NCI-H2171 treated with DMSO at 0.1 percent for 48 hours (cell line): ENCODE measurements at regions not wholly inside any gene's neighbourhood (a gene's known extent, or its start where the extent isn't known, plus 50 kb on each side); places are given as distances from the start of the nearest gene placed in this dataset.

Experiments
- DNase-seq: peaks from one replicate; lab custom pipeline; 2025; lab: John Stamatoyannopoulos, UW

DNA sequence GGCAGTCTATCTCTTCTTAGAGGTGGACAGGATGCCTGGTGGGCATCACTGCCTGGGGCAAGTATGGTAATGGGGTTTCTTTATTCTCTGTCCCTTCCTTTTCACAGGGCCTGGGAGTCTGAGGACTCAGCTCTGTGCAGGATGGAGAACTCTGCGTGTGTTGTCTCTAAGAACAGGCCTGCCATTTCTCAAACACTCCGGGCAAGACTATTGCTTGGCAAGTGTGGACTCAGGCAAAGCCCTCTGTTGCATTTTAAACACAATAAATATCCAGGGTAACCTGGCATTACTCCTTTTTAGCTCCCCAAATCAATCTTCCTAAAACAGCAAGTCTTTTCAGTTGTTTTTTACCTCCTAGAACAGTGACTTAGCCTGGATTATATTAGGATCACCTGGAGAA lies 185.1 kb upstream of the ROPN1 start:
- DNase-seq: no peak

DNA sequence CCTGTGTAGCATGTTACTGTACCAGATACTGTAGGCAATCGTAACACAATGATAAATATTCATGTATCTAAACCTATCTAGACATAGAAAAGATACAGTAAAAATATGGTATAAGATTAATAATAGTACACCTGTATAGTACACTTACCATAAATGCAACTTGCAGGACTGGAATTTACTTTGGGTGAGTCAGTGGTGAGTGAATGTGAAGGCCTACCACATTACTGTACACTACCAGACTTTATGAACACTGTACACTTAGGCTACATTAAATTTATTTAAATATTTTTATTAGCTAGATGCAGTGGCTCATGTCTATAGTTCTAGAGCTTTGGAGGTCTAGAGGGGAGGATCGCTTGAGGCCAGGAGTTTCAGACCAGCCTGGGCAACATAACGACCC lies 186.6 kb upstream of the ROPN1 start:
- no peak for DNase-seq

DNA sequence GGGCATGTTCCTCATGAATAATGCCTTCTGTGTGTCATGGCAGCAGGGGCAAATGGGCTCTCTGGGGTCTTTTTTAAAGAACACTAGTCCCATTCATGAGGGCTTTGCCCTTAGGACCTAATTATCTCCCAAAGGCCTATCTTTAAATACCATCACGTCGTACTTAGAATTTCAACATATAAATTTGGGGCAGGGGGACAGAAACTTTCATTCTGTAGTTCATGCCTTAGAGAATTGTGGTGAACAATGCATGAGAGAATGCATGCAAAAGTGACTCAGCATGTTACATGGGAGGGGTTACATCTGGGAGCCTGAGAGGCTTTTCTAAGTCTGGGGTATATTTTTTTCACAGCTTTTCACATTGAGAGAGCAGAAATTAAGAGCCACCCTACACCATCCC lies 208.5 kb upstream of the ROPN1 start:
- DNase-seq: no peak

DNA sequence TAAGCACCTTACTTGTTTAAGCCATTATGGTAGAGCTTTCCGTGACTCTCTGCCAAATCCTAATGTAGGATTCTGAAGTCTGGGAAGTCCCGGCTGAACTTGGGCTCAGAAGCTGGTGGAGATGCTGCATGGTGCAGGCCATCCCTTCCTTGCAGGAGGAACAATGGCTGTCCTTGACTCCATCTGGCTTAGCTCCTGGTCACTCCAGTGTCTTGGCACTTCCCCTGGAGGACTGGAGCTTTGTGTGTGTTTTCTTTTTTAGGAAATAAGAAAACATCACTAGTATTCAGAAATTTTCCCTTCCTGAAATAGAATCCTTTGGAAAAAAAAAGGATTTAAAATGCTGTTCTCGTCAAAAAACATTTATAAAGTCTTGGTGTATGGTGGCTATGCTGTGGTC lies 209.3 kb upstream of the ROPN1 start:
- DNase-seq: no peak

DNA sequence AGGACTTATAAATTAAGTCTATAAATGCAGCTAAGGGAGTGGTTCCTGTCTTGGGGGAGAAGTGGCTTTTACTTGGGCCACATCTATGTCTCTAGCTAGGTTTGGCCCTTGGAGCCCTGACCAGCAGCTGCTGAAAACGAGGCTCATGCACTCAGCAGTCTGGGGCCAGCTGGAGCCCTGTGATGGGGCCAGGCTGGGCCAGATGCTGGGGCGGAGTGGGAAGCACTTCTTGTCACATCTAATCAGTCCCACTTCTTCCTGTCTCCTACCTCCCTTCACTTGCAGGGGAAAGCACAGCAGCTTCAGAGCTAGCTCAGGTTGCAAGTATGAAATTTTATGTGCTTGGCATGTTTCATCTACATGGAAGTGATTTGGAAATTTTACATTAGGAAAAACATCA lies 209.9 kb upstream of the ROPN1 start:
- peak; percentile 85 for DNase-seq

DNA sequence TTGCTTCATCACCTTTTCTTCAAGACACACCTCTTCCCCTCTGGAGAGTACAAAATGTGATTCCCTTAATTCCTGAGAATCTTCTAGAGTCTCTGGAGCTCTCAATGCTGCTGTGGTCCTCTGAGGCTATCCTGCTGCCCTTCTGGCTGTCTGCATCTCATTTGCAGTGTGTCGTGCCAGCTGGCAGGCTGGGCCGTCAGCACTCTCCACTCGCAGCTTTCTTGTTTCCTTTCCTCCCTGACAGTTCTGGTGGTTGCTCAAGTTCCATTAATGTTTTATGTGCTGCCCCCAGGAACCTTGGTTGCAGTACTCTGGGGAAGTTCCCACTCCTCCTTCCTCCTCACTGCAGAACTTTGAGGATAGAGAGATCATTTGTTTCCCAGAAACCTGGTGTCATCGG lies 210.8 kb upstream of the ROPN1 start:
- DNase-seq: peak; percentile 20

DNA sequence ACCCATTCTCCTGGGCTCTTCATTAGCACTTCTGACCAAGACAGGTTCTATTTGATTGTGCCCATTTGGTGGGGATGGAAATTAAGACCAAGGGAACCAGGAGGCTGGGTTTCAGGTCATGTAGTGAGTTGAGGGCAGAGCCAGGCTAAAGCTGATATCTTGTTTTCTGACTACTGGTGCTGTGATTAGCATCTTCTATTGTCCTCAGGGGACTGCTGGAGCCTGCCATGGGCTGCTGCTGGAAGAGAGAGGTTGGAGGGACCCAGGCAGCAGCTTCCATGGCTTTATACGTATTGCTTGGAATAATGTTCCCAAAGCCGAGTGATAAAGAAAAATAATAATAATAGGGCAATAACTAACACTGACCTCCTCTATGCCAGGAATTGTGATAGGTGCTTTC lies 211.4 kb upstream of the ROPN1 start:
- DNase-seq: peak; percentile 14

DNA sequence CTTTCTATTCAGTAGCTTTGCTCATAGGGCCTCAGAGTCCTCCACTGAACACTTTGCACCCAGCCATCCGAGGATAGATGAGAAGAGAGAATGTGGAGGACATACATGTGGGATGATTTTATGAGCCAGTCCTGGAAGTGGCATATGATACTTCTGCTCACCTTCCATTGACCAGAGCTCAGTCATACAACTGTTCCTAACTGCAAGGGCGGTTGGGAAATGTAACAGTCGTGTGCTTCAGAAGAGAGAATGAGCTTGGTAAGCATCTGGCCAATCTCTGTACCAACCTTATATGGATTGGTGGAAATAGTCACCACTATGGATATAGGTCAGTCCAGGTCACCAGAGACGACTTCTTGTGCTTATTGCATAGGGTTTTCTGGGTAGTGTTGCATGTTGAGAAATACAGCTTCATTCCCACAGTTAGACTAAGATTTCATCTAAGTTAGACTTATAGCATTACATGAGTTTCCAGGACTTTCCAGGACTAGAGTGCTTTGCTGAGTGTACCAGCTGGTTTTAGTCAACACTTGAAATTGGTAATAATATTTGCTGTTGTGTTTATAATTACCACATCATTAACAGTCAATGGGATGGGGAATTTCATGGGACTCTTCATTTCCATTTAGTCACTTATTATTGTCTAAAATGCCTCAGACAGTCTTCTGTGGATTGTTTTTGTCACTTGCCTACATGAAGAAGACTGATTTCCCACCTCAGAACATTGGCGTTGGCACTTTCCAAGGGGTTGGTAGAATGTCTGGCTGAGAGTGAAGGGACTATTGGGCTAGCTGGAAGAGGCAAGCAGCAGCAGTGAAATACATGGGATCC lies 214.5 kb upstream of the ROPN1 start:
- DNase-seq: no peak

DNA sequence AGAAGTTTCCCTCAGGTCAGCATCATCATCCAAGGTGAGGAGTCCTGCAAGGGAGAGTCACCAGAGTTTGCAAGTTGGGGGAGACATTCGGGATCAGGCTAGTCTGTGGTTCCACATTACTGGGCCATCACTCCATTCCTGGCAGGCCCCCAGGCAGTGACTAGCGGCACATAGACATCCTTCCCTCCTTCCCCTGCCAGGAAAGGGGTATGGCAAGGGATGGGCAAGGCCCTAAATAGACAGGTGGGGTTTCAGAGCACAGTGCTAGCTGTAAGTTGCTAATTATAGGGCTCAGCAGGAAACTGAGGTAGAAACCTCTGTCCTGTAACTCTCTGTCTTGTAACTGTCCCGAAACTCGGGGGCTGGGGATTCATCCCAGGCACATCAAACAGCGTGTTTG lies 215.2 kb upstream of the ROPN1 start:
- no peak for DNase-seq

DNA sequence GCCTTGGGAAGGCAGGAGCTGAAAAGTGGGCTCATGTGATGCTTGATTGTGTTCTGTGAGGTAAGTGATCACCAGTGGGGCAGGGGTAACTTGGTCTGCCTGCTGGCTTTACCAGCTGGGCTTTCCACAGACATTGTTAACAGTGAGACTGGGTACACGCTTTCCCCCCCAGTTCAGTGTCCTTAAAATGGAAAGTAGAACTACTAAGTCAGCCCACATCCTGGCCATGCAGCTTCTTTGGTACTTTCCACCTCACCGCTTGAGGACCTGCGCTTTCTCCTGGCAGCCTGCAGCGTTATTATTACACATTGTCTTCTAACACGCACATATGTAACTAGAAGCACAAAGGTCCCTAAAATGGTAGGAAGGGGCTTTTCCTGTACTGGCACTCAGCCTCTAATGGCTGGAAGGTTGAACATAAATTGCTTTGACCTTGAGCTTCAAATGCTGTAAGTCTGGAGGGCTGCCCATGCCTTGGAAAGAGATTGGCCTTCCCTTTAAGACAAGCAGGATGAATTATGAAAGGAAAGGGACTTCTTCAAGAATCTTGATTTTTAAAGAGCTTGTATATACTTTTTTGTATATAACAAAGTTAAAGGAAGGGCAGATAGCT lies 216.1 kb upstream of the ROPN1 start:
- DNase-seq: no peak

DNA sequence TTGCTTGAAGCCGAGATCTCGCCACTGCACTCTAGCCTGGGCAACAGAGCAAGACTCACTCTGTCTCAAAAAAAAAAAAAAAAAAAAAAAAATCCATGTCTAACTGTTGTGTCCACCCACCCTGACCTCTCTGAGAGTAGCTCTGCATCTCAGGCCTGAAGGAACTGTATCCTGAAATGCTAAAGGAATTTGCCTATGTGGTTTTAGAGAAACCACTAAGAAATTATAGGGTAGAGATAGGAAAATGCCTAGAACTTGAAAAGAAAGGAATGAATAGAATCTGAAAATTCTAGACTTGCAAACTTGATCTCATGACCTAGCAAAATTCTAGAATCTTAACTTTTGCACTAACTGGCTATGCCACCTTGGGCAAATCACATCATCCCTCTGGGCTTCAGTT lies 217.5 kb upstream of the ROPN1 start:
- no peak for DNase-seq

DNA sequence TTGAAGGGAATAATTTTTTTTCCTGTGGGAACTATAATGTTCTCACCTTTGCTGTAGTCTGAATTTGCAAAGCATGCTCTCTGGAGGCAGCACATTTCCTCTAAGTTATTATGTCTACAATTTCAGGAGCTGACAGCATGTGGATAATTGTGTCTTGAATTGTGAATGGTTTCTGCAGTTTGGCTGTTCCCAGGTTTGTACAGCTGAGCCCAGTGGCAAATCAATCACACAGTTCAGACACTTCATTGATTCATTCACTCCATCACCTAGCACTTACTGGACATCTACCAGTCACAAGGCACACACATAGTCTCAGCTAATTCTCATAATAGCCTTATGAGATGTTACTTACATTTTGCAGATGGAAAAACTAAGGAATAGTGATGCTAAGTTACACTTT lies 219.0 kb upstream of the ROPN1 start:
- peak; percentile 10 for DNase-seq

DNA sequence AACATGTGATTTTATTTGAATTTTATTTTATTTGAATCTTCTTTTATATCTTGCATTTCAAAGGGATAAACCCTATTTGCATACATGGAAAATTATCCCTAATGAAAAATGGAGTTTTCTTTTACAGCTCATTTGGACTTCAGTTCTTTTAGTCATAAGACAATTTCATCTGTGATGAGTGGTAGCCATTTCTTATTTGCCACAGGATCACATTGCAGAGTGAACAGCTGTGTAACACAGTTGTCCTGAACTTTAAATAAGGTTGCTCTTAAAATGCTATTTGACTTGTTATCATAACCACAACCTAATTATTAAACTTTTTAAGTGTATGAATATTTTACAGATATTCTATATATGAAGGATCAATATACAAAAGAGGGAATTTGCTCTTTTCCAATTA lies 221.7 kb upstream of the ROPN1 start:
- DNase-seq: peak; percentile 69

DNA sequence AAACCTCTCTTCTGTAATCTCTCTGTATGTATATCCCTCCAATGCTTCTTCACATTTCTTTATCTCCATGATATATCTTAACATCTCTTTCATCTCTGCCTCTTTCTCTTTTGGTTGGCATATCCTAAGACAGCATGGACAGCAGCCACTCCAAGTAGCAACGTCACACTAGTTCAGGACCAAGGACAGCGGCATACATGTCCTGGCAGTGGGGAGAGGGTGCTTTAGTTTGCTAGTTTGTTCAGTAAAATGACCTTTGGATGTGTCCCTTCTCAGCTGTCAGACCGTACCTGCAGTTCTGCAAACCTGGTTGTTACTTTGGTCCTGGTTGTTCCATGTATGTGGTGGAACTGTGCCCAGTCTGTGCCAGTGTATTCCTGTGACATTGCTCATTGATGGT lies 225.6 kb upstream of the ROPN1 start:
- DNase-seq: no peak

DNA sequence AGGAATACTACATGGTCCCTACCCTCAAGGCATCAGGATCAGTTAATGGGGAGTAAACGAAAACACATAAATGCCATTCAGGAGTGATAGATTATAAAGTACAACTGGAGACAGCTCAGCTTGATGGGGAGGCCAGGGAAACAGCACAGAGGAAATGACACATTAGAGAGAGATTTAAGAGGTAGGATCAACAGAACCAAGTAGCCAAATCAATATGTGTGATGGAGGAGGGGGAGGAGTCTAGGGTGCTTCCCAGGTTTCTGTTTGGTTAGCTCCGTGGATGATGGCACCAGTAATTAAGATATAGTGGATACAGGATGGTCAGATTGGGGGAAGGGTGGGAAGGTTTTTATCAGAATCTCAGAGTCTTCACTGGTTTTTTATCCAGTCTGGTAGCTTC lies 229.5 kb upstream of the ROPN1 start:
- no peak for DNase-seq

DNA sequence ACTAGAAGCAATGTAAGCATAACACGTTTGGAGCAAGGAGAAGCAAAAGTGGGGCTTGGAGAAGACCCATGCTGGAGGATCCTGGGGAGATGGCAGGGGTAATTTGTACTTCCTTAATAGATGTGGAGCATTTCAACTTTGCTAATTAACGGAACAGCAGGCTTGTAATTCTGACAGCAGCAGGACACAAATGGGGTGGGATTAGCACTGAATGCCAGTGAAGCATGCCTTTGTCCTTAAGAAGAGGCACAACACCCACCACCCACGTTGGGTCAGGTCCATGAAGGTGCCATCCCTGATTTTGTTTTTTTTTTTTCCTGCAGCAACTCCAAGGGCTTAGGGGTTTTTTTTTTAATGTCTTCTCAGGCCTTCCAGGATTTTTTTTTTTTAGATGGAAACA lies 231.9 kb upstream of the ROPN1 start:
- no peak for DNase-seq

DNA sequence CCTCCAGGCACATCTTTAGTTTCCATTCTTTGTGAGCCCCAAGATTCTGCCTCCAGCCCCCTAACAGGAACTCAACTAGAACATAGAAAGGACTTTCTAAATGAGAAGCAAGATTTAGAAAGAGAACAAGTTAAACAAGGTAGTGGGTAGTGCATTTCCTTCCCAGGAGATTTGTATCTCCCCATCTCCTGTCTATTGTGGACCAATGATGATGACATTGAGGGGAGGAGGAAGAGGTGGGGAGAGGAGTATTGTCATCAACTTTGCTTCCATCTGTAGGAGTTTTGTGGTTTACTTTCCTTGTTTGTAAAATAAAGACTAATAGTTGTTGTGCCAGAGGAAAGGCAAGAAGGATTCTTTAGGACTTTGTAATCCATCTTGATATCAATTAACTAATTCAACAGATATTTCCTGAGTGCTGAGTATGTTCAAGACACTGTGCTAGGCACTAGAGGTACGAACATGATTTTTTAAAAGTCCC lies 235.3 kb upstream of the ROPN1 start:
- no peak for DNase-seq

DNA sequence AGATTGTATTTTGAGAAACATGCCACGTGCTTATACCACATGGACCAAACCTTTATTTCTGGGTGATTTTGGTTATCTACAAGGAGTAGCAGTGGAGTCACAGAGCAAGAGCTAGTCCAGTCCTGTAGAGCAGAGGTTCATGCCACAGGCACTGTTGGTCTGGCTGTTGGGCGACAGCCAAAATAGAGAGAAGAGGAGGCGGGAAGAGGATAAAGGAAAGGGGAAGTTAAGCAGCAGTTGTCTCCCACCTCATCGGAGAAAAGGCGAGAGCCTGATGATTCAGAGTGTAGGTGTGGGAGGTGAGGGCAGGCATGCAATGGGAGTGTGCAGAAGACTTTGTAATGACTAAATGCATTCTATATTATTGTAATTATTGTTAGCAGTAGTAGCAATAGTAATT lies 237.5 kb upstream of the ROPN1 start:
- no peak for DNase-seq

DNA sequence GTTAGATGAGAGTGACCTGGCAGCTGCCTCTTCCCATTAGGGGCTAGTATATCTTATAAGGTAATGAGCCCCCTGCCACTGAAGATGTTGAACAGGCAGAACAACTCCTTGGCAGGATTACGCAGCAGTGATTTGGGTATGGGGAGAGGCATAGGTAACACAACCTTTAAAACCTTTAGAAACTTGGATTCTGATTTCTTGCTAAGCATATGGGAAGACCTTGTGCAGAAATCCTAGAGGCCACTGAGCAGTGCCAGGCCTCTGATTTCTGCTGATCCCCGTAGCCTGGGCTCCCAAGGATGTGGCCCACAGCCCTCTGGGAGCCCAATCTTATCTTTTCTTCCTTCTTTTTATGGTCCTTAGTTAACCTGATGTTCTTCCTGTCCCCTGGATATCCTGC lies 237.9 kb upstream of the ROPN1 start:
- no peak for DNase-seq

DNA sequence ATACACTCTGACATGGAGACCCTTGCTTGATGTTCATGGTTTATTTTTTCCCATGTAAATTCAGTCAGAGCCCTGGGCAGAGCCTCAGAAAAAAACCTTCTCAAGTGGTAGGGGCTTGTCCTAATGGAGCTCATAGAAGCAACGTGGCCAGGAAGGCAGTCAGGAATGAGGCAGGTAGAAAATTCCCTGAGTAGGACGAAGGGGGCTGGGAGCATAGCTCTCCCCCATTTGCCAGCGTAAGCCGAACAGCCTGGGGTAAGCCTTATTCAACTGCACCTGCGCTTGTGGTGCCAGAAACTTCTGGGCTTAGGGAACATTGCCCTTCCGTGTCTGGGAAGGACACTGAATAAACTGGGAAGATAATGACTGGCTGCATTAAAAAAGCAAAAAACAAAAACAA lies 238.5 kb upstream of the ROPN1 start:
- no peak for DNase-seq

DNA sequence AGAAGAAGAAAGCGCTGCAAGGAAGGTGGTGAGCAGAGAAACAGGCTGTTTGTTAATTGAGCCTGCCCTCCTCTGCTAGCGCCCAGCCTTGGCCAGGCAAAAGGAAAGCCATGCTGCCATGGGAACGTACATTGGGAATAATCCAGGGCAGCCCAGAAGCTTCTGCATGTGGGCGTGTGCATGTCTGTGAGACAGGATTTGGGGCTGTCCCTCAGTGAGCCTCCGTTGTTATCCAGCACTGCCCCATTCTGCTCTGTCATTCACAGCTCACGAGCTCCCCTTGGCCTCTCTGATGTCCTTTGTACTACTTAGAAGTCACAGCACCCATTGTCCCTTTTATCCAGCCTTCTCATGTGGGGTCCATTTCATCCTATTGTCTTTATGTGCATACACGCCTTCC lies 239.1 kb upstream of the ROPN1 start:
- DNase-seq: no peak

DNA sequence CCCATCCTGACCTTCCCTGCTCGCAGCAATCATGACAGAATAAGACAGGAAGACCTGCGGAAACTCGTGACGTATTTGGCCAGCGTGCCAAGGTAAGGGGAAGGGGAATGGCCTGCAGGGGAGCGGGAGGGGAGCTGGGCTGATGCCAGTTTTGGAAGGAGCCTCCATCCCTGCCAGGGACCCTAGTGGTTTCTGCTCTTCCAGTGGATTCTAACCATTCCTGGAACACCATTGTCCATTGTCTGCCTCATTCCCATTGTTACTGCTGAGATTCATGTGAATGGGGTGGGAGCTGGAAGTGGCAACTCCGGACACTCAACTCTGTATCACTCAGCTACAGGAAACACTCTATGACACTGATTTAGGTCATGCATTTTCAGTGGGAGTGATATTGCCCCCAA lies 242.9 kb upstream of the ROPN1 start:
- no peak for DNase-seq

DNA sequence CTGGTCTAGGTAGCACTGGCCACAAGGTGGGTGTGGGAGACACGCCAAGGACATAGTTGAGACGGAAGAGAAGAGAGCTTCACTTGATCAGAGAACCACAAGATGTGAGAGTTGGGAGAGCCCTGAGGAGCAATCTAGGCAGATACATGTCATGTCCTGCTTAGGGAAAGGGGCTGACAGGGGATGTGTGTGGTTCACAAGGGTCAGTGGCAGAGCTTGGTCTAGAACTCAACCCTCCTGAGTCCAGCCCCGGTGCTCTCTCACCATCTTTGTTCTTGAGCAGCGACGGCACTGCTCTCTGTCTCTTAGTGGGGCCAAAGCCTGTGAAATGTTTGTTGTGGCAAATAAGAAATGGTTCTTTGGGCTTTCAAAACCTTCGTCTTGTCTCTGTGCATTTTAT lies 243.5 kb upstream of the ROPN1 start:
- no peak for DNase-seq
